ENCODE measurements at regions not wholly inside any gene's neighbourhood (a gene's known extent, or its start where the extent isn't known, plus 50 kb on each side); places are given as distances from the start of the nearest gene placed in this dataset.

GRCh38 chr3:120524171-120524923 lies 71.8 kb upstream of the NDUFB4 start:
- Histone ChIP-seq H3K4me1 (ENCODE audit: control insufficient read depth in 1 of 2, insufficient read depth in 2 of 2, low read depth in 1 of 2, low read length in 1 of 2) (peaks cover 0 to 2% of the 10 kb centered on the region in 2 experiments; a peak in 2 of 4 replicates), H3K9ac (no peak overlapping the region), H3K9me2 (no peaks in the 10 kb centered on the region), H2AFZ (ENCODE audit: low read depth) (no peak overlapping the region), H4K20me1 (ENCODE audit: insufficient read depth) (no peaks in the 10 kb centered on the region), H3K36me3 (replicated peaks in 1 of 2; ENCODE audit: control insufficient read depth in 1 of 2, insufficient read depth in 2 of 2, low read length in 1 of 2) (no peaks in the 10 kb centered on the region), H3F3A (replicated peaks; ENCODE audit: insufficient read depth) (no peaks in the 10 kb centered on the region), H3K9me3 (no peaks in the 10 kb centered on the region), H3K79me2 (ENCODE audit: insufficient read depth) (no peaks in the 10 kb centered on the region), H3K27me3 (ENCODE audit: insufficient read depth) (no peaks in the 10 kb centered on the region), H3K4me2 (no peak overlapping the region), H3K27ac (ENCODE audit: low read depth in 2 of 2, low read length in 1 of 2) (no peak overlapping the region), H3K4me3 (ENCODE audit: low read depth in 2 of 2, low read length in 1 of 2) (no peak overlapping the region)
- ChIA-PET CTCF (interaction anchor here (1.1 to 2.0 kb wide), 4 partner anchors 33 to 43 kb away, joined by 3 to 15 read pairs (median 3); no protein-coding TSS in a partner anchor), POLR2A (no interaction called here)
- 77% methylated on average over 5 of the region's 5 CpGs for WGBS (ENCODE audit: low lambda C conversion rate)
- TF ChIP-seq TCF12 (IDR thresholded peaks at IDR 0.05) (peak; percentile 43), JUND (IDR thresholded peaks at IDR 0.05) (peak; percentile 28; the same call in 1 of the 2 replicates), FOSL2 (IDR thresholded peaks at IDR 0.05; ENCODE audit: borderline replicate concordance, low read depth) (0 out of 2 replicates have a peak, but pooled peaks have one; percentile 18), YY1 (IDR thresholded peaks at IDR 0.05; ENCODE audit: low read depth) (no peak), NFIC (IDR thresholded peaks at IDR 0.05; ENCODE audit: borderline replicate concordance) (no peak), EP300 (IDR thresholded peaks at IDR 0.05; ENCODE audit: borderline replicate concordance in 1 of 2, low read depth in 1 of 2, low read length in 1 of 2) (0 out of 4 replicates have a peak, but pooled peaks of 1 of the 2 experiments have one; percentile 23)
- TF ChIP-seq, protein P1, sequence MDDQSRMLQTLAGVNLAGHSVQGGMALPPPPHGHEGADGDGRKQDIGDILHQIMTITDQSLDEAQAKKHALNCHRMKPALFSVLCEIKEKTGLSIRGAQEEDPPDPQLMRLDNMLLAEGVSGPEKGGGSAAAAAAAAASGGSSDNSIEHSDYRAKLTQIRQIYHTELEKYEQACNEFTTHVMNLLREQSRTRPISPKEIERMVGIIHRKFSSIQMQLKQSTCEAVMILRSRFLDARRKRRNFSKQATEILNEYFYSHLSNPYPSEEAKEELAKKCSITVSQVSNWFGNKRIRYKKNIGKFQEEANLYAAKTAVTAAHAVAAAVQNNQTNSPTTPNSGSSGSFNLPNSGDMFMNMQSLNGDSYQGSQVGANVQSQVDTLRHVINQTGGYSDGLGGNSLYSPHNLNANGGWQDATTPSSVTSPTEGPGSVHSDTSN (IDR thresholded peaks at IDR 0.05) = peak; percentile 20; the same call in 1 of the 2 replicates
- DNase-seq = no peak

GRCh38 chr3:120516136-120516535 lies 65.3 kb upstream of the FSTL1 start:
- H3K4me1 ChIP-seq (ENCODE audit: control insufficient read depth in 1 of 2, insufficient read depth in 2 of 2, low read depth in 1 of 2, low read length in 1 of 2) = peaks cover 0 to 5% of the 10 kb centered on the region in 2 experiments; a peak in 2 of 4 replicates
- TF ChIP-seq RXRA (IDR thresholded peaks at IDR 0.05; ENCODE audit: borderline replicate concordance, low read depth) (no peak), GATA2 (CRISPR knock-in tag; IDR thresholded peaks at IDR 0.05) (peak; percentile 47)
- H3K79me2 ChIP-seq (ENCODE audit: insufficient read depth) = no peaks in the 10 kb centered on the region
- H3K9me2 ChIP-seq = no peaks in the 10 kb centered on the region
- H3K4me2 ChIP-seq = no peak overlapping the region
- no peak overlapping the region for H3K9ac ChIP-seq
- H3K27ac ChIP-seq (ENCODE audit: low read depth in 2 of 2, low read length in 1 of 2) = no peak overlapping the region
- H3K36me3 ChIP-seq (replicated peaks in 1 of 2; ENCODE audit: control insufficient read depth in 1 of 2, insufficient read depth in 2 of 2, low read length in 1 of 2) = no peaks in the 10 kb centered on the region
- H2AFZ ChIP-seq (ENCODE audit: low read depth) = no peak overlapping the region
- DNase-seq = peak; percentile 12
- H3K9me3 ChIP-seq = no peaks in the 10 kb centered on the region
- WGBS (ENCODE audit: low lambda C conversion rate) = 54% methylated on average over 6 of the region's 6 CpGs
- no peaks in the 10 kb centered on the region for H3F3A ChIP-seq (replicated peaks; ENCODE audit: insufficient read depth)
- H3K27me3 ChIP-seq (ENCODE audit: insufficient read depth) = no peaks in the 10 kb centered on the region
- CTCF ChIA-PET = interaction anchor here (2.4 kb wide), 1 partner anchor 43 kb away, joined by 12 read pairs; no protein-coding TSS in a partner anchor
- no peak overlapping the region for H3K4me3 ChIP-seq (ENCODE audit: low read depth in 2 of 2, low read length in 1 of 2)
- POLR2A ChIA-PET = no interaction called here
- H4K20me1 ChIP-seq (ENCODE audit: insufficient read depth) = no peaks in the 10 kb centered on the region

DNA sequence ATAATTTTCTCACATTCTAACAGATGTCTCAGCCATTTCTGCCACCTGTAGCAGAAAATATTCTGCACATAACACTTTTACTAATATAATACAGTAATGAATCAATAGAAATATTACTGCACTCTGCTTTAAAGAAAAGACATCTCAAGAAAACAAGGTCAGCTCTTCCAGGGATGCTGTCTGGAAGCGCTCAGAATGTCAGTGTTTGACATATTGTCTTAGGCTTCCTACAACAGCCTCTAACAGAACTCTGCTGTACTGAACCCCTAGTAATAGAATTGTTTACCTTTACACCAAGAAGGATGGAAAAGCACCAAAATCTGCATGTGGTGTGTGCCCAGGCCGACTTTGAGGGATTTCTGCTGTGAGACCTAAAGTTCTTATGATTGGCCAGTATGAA lies 61.9 kb upstream of the FSTL1 start:
- no peaks in the 10 kb centered on the region for H3K36me3 ChIP-seq (replicated peaks in 1 of 2; ENCODE audit: control insufficient read depth in 1 of 2, insufficient read depth in 2 of 2, low read length in 1 of 2)
- H3K9me3 ChIP-seq = no peaks in the 10 kb centered on the region
- H3K4me2 ChIP-seq = no peak overlapping the region
- H3K4me1 ChIP-seq (ENCODE audit: control insufficient read depth in 1 of 2, insufficient read depth in 2 of 2, low read depth in 1 of 2, low read length in 1 of 2) = peaks cover 0 to 5% of the 10 kb centered on the region in 2 experiments; a peak in 2 of 4 replicates
- H3K9ac ChIP-seq = no peak overlapping the region
- 40% methylated on average over 2 of the region's 2 CpGs for WGBS (ENCODE audit: low lambda C conversion rate)
- ChIA-PET CTCF (interaction anchor here (1.6 kb wide), 1 partner anchor 9 kb away, joined by 9 read pairs; no protein-coding TSS in a partner anchor), POLR2A (no interaction called here)
- H3F3A ChIP-seq (replicated peaks; ENCODE audit: insufficient read depth) = no peaks in the 10 kb centered on the region
- no peaks in the 10 kb centered on the region for H3K27me3 ChIP-seq (ENCODE audit: insufficient read depth)
- no peaks in the 10 kb centered on the region for H3K79me2 ChIP-seq (ENCODE audit: insufficient read depth)
- no peaks in the 10 kb centered on the region for H4K20me1 ChIP-seq (ENCODE audit: insufficient read depth)
- H3K4me3 ChIP-seq (ENCODE audit: low read depth in 2 of 2, low read length in 1 of 2) = no peak overlapping the region
- DNase-seq = no peak
- no peaks in the 10 kb centered on the region for H3K9me2 ChIP-seq
- H3K27ac ChIP-seq (ENCODE audit: low read depth in 2 of 2, low read length in 1 of 2) = no peak overlapping the region
- H2AFZ ChIP-seq (ENCODE audit: low read depth) = no peak overlapping the region
- TF ChIP-seq, protein P2, sequence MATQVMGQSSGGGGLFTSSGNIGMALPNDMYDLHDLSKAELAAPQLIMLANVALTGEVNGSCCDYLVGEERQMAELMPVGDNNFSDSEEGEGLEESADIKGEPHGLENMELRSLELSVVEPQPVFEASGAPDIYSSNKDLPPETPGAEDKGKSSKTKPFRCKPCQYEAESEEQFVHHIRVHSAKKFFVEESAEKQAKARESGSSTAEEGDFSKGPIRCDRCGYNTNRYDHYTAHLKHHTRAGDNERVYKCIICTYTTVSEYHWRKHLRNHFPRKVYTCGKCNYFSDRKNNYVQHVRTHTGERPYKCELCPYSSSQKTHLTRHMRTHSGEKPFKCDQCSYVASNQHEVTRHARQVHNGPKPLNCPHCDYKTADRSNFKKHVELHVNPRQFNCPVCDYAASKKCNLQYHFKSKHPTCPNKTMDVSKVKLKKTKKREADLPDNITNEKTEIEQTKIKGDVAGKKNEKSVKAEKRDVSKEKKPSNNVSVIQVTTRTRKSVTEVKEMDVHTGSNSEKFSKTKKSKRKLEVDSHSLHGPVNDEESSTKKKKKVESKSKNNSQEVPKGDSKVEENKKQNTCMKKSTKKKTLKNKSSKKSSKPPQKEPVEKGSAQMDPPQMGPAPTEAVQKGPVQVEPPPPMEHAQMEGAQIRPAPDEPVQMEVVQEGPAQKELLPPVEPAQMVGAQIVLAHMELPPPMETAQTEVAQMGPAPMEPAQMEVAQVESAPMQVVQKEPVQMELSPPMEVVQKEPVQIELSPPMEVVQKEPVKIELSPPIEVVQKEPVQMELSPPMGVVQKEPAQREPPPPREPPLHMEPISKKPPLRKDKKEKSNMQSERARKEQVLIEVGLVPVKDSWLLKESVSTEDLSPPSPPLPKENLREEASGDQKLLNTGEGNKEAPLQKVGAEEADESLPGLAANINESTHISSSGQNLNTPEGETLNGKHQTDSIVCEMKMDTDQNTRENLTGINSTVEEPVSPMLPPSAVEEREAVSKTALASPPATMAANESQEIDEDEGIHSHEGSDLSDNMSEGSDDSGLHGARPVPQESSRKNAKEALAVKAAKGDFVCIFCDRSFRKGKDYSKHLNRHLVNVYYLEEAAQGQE (IDR thresholded peaks at IDR 0.05; ENCODE audit: low read depth, low read length) = no peak
- no peak for TF ChIP-seq TEAD4 (IDR thresholded peaks at IDR 0.05; ENCODE audit: borderline replicate concordance, insufficient read depth)
- TF ChIP-seq, protein P3, sequence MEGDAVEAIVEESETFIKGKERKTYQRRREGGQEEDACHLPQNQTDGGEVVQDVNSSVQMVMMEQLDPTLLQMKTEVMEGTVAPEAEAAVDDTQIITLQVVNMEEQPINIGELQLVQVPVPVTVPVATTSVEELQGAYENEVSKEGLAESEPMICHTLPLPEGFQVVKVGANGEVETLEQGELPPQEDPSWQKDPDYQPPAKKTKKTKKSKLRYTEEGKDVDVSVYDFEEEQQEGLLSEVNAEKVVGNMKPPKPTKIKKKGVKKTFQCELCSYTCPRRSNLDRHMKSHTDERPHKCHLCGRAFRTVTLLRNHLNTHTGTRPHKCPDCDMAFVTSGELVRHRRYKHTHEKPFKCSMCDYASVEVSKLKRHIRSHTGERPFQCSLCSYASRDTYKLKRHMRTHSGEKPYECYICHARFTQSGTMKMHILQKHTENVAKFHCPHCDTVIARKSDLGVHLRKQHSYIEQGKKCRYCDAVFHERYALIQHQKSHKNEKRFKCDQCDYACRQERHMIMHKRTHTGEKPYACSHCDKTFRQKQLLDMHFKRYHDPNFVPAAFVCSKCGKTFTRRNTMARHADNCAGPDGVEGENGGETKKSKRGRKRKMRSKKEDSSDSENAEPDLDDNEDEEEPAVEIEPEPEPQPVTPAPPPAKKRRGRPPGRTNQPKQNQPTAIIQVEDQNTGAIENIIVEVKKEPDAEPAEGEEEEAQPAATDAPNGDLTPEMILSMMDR (IDR thresholded peaks at IDR 0.05) = no peak
- TF ChIP-seq POLR2AphosphoS5 (IDR thresholded peaks at IDR 0.05; ENCODE audit: low read depth, low read length) = no peak
